ENCODE measurements at regions not wholly inside any gene's neighbourhood (a gene's known extent, or its start where the extent isn't known, plus 50 kb on each side); places are given as distances from the start of the nearest gene placed in this dataset.
A peak's percentile ranks its signal among the peaks of the same experiment; 100 is the strongest.

GRCh38 chr2:176554101-176555048 is 285.1 kb downstream of the MTX2 start:
- peak; percentile 63 for TF ChIP-seq CTCF (IDR thresholded peaks at IDR 0.05; ENCODE audit: low read depth, low read length)
- DNase-seq (ENCODE audit: extremely low read depth, low read depth) = no peak

- TF ChIP-seq CTCF (IDR thresholded peaks at IDR 0.05; ENCODE audit: low read depth, low read length) = no peak
- DNase-seq (ENCODE audit: extremely low read depth, low read depth) = no peak
These were observed 285.9 kb downstream of the MTX2 start for GRCh38 chr2:176555112-176555511.

GRCh38 chr2:176555781-176556180 is 286.5 kb downstream of the MTX2 start:
- TF ChIP-seq CTCF (IDR thresholded peaks at IDR 0.05; ENCODE audit: low read depth, low read length) = no peak
- DNase-seq (ENCODE audit: extremely low read depth, low read depth) = no peak

GRCh38 chr2:176556373-176556772 is 287.1 kb downstream of the MTX2 start:
- DNase-seq (ENCODE audit: extremely low read depth, low read depth) = no peak

GRCh38 chr2:176557821-176558220 is 288.6 kb downstream of the MTX2 start:
- TF ChIP-seq CTCF (IDR thresholded peaks at IDR 0.05; ENCODE audit: low read depth, low read length) = no peak
- DNase-seq (ENCODE audit: extremely low read depth, low read depth) = no peak

More at GRCh38 chr2:176556373-176556772, 287.1 kb downstream of the MTX2 start:
- TF ChIP-seq CTCF (IDR thresholded peaks at IDR 0.05; ENCODE audit: low read depth, low read length) = no peak

- no peak for TF ChIP-seq CTCF (IDR thresholded peaks at IDR 0.05; ENCODE audit: low read depth, low read length)
- no peak for DNase-seq (ENCODE audit: extremely low read depth, low read depth)
These were observed 289.4 kb downstream of the MTX2 start for GRCh38 chr2:176558574-176559140.

- DNase-seq (ENCODE audit: extremely low read depth, low read depth) = no peak
- no peak for TF ChIP-seq CTCF (IDR thresholded peaks at IDR 0.05; ENCODE audit: low read depth, low read length)
These were observed 291.1 kb downstream of the MTX2 start for GRCh38 chr2:176560296-176560695.
